Kidney (tissue), 13 donors: ENCODE measurements at regions not wholly inside any gene's neighbourhood (a gene's known extent, or its start where the extent isn't known, plus 50 kb on each side); places are given as distances from the start of the nearest gene placed in this dataset.

Experiments used
- DNase-seq, 5 donors: peaks; one replicate each; pipeline ENCODE4 v3.0.0-alpha.2; 2013 to 2020
- FAIRE-seq: peaks from 2 replicates; lab custom pipeline; 2012; peaks lifted over from hg19 to GRCh38; lab: Jason Lieb, UNC
- H3K27ac ChIP-seq, 2 donors: one replicate each; pipeline ENCODE4 v1.7.0; 2013; ENCODE audit warnings: low read depth in 2 of 2, low read length in 2 of 2, inconsistent platforms in 1 of 2
- H3K27me3 ChIP-seq: one replicate; pipeline ENCODE4 v1.7.1; 2013; ENCODE audit warnings: low read length, inconsistent platforms; ENCODE audit not compliant: control insufficient read depth, insufficient read depth
- H3K36me3 ChIP-seq, 3 donors: one replicate each; pipeline versions ENCODE4 v1.7.0 to v1.7.1; 2013; ENCODE audit warnings: low read length in 3 of 3, control low read depth in 1 of 3, inconsistent platforms in 1 of 3; ENCODE audit not compliant: insufficient read depth in 3 of 3, control insufficient read depth in 2 of 3
- H3K4me1 ChIP-seq, 3 donors: one replicate each; pipeline versions ENCODE4 v1.7.0 to v1.7.1; 2013; ENCODE audit warnings: low read length in 3 of 3, inconsistent platforms in 1 of 3, low read depth in 1 of 3; ENCODE audit not compliant: control insufficient read depth in 2 of 3, insufficient read depth in 2 of 3
- H3K4me3 ChIP-seq, 3 donors: one replicate each; pipeline versions ENCODE4 v1.7.0 to v1.8.1; 2013; ENCODE audit warnings: low read length in 3 of 3, control low read depth in 1 of 3, inconsistent platforms in 1 of 3
- H3K9ac ChIP-seq, 3 donors: one replicate each; pipeline versions ENCODE4 v1.7.0 to v1.7.1; 2013; ENCODE audit warnings: low read length in 3 of 3, control low read depth in 1 of 3, inconsistent platforms in 1 of 3
- H3K9me3 ChIP-seq, 3 donors: one replicate each; pipeline versions ENCODE4 v1.7.0 to v1.7.1; 2013; ENCODE audit warnings: low read length in 3 of 3, control low read depth in 1 of 3, inconsistent platforms in 1 of 3; ENCODE audit not compliant: control insufficient read depth in 2 of 3, insufficient read depth in 1 of 3
- intact Hi-C: fragments of 100-400 bp; cut with DNase I; formaldehyde crosslinking; loops from one replicate; pipeline ENCODE4 v1.11.1; 2022
- TF ChIP-seq, protein P1 (sequence below): IDR thresholded peaks from 3 replicates; pipeline ENCODE4 v1.5.1; 2012; ENCODE audit warnings: mild to moderate bottlenecking, moderate library complexity, borderline replicate concordance; ENCODE audit not compliant: insufficient read depth; ENCODE audit errors: extremely low read depth
- donor health status: control.
- donor health status: control.
- donor health status: control.
- donor health status: control.
- donor health status: control.
- donor health status: DM: yes; HTN: yes; CAD: no.
- donor health status: Normal renal cell carcinoma (clear cell type).

- Histone ChIP-seq H3K27me3 (no peaks in the 10 kb centered on the region), H3K27ac (no peak overlapping the region), H3K4me3 (no peak overlapping the region), H3K4me1 (no peaks in the 10 kb centered on the region), H3K36me3 (no peaks in the 10 kb centered on the region), H3K9me3 (no peaks in the 10 kb centered on the region), H3K9ac (no peak overlapping the region)
- TF ChIP-seq, protein P1, sequence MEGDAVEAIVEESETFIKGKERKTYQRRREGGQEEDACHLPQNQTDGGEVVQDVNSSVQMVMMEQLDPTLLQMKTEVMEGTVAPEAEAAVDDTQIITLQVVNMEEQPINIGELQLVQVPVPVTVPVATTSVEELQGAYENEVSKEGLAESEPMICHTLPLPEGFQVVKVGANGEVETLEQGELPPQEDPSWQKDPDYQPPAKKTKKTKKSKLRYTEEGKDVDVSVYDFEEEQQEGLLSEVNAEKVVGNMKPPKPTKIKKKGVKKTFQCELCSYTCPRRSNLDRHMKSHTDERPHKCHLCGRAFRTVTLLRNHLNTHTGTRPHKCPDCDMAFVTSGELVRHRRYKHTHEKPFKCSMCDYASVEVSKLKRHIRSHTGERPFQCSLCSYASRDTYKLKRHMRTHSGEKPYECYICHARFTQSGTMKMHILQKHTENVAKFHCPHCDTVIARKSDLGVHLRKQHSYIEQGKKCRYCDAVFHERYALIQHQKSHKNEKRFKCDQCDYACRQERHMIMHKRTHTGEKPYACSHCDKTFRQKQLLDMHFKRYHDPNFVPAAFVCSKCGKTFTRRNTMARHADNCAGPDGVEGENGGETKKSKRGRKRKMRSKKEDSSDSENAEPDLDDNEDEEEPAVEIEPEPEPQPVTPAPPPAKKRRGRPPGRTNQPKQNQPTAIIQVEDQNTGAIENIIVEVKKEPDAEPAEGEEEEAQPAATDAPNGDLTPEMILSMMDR, result no peak
- FAIRE-seq (no peak), DNase-seq (no peak)
- intact Hi-C loops, result no loop called here
Measured at GRCh38 chr2:186365406-186365805, 120.7 kb upstream of the ZC3H15 start.

DNA sequence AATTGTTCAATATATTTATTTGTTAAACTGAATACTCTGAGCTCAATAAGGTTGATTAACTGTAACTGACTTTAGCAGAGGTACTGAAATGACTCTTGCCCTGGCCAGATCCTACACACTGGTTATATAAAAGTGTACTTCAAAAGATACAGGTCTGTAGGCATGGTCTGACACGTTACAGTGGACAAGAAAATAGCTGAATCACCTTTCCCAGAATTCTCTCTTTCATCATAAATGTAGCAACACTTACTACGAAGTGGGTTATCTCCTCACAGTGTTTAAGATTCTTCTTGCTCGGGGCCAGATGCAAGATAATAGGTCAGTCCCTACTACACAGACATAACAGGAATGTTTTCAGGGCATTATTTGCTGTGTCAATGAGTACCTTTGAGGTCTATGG lies 107.0 kb upstream of the ZC3H15 start:
- Histone ChIP-seq H3K9me3 (peaks cover 0 to 3% (median 0%) of the 10 kb centered on the region in 3 donors), H3K4me1 (no peaks in the 10 kb centered on the region), H3K27me3 (no peaks in the 10 kb centered on the region), H3K27ac (no peak overlapping the region), H3K9ac (no peak overlapping the region), H3K36me3 (no peaks in the 10 kb centered on the region), H3K4me3 (no peak overlapping the region)
- intact Hi-C loops, result no loop called here
- TF ChIP-seq, protein P1, result no peak
- FAIRE-seq (no peak), DNase-seq (no peak)

- Histone ChIP-seq H3K27ac (no peak overlapping the region), H3K4me3 (no peak overlapping the region), H3K9ac (no peak overlapping the region), H3K27me3 (no peaks in the 10 kb centered on the region), H3K9me3 (peaks cover 0 to 6% (median 0%) of the 10 kb centered on the region in 3 donors), H3K4me1 (no peaks in the 10 kb centered on the region), H3K36me3 (no peaks in the 10 kb centered on the region)
- intact Hi-C loops, result no loop called here
- no peak for DNase-seq
- FAIRE-seq, result no peak
- TF ChIP-seq, protein P1, result no peak
Measured at GRCh38 chr2:186380805-186381204, 105.3 kb upstream of the ZC3H15 start.

GRCh38 chr2:186381573-186381972 lies 104.5 kb upstream of the ZC3H15 start:
- H3K4me3 ChIP-seq, result no peak overlapping the region
- DNase-seq (no peak), FAIRE-seq (no peak)
- H3K9ac ChIP-seq, result no peak overlapping the region
- H3K36me3 ChIP-seq, result no peaks in the 10 kb centered on the region
- intact Hi-C loops, result no loop called here
- H3K27ac ChIP-seq, result no peak overlapping the region
- TF ChIP-seq, protein P1, result no peak
- H3K9me3 ChIP-seq, result peaks cover 0 to 9% (median 2%) of the 10 kb centered on the region in 3 donors
- no peaks in the 10 kb centered on the region for H3K4me1 ChIP-seq
- no peaks in the 10 kb centered on the region for H3K27me3 ChIP-seq
